Choroid plexus epithelial cell (primary cell): ENCODE measurements at regions not wholly inside any gene's neighbourhood (a gene's known extent, or its start where the extent isn't known, plus 50 kb on each side); places are given as distances from the start of the nearest gene placed in this dataset.

Source experiments
- DNase-seq: peaks from one replicate; pipeline ENCODE4 v3.0.0-alpha.2; 2010; ENCODE audit warnings: low read depth
- H3K4me3 ChIP-seq: 2 replicates; pipeline ENCODE4 v1.5.1; 2011; ENCODE audit warnings: low read depth, mild to moderate bottlenecking, control low read depth, low read length, moderate library complexity
- CTCF ChIP-seq: conservative IDR thresholded peaks from 2 replicates; pipeline ENCODE4 v1.5.1; 2011; ENCODE audit warnings: low read depth, mild to moderate bottlenecking, control low read depth, inconsistent platforms, low read length, moderate library complexity

GRCh38 chr3:159789742-159790635, 198.6 kb upstream of the IL12A start:
- no peak for DNase-seq
- no peak overlapping the region for H3K4me3 ChIP-seq
- no peak for TF ChIP-seq CTCF

- TF ChIP-seq CTCF = no peak
- H3K4me3 ChIP-seq = no peak overlapping the region
- DNase-seq = no peak
These were observed 197.3 kb upstream of the IL12A start for GRCh38 chr3:159791336-159791735.

- no peak overlapping the region for H3K4me3 ChIP-seq
- no peak for DNase-seq
- no peak for TF ChIP-seq CTCF
These were observed 196.6 kb upstream of the IL12A start for GRCh38 chr3:159792070-159792469.

DNA sequence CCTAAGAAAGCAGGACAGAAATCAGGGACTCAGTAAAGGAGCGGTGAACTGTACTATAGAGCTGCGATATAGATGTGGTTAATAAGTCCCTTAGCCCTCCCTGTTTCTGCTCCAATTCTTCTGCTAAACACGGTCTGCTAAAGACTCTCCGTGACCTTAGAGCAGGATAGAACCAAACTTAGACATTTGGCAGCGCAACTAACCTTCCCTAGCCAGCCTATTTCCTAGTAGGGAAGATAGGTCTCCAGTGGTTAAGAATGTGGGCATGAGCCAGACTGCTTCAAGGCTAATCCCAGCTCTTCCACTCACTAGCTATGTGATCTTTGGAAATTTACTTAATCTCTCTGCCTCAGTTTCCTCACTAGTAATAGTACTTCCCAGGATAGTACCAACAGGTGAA, 193.6 kb upstream of the IL12A start:
- no peak overlapping the region for H3K4me3 ChIP-seq
- TF ChIP-seq CTCF = no peak
- DNase-seq = no peak

- no peak overlapping the region for H3K4me3 ChIP-seq
- no peak for TF ChIP-seq CTCF
- no peak for DNase-seq
These were observed 192.9 kb upstream of the IL12A start for GRCh38 chr3:159795681-159796175.

DNA sequence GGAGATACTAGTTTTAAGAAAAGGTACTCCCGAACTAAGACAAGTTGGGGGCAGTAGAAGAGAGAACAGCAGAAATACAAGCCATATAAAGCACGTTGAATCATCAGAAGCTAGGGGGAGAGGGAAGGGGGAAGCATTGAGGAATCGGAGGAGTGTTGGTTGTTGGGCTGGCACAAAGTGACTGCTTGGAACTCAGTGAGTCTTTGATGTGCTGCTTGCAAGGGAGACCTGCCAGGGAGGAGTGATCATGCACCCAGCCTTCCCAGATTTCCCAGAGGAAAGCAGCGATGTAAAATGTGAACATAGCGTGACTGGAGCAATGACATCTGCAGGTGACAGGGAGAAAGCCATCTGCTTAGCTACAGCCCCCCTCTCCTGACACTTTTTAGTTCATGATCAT, 192.4 kb upstream of the IL12A start:
- no peak for TF ChIP-seq CTCF
- H3K4me3 ChIP-seq = no peak overlapping the region
- DNase-seq = no peak

DNA sequence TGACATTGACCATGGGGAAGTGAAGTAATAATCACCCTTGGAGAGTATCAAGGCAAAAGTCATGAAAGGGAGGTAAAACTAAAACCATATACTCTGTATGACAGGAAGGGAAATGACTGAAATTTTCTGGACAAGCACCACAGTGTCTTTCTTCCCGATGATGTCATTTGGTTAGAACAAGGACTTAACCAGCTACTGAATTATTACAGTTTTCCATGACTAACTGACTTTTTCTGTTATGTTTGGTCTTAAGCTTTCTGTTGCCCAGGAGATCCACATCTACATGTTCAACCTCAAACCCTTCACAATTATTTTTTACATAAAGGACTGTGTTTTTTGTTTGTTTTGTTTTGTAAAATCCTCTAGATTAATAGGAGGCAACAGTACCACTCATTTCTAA, 191.9 kb upstream of the IL12A start:
- no peak overlapping the region for H3K4me3 ChIP-seq
- peak; percentile 68 for DNase-seq
- TF ChIP-seq CTCF = no peak
